Neutrophil (primary cell): ENCODE measurements at regions not wholly inside any gene's neighbourhood (a gene's known extent, or its start where the extent isn't known, plus 50 kb on each side); places are given as distances from the start of the nearest gene placed in this dataset.

ENCODE experiments used
- H3K27ac ChIP-seq: fragments of 200-600 bp; sonication (generic); 2 replicates; pipeline ENCODE4 v1.5.1; 2016; ENCODE audit warnings: mild to moderate bottlenecking, moderate library complexity
- H3K27me3 ChIP-seq: fragments of 200-600 bp; sonication (generic); 2 replicates; pipeline ENCODE4 v1.6.0; 2016; ENCODE audit warnings: mild to moderate bottlenecking
- H3K36me3 ChIP-seq: fragments of 200-600 bp; sonication (generic); 2 replicates; pipeline ENCODE4 v1.5.1; 2017
- H3K4me1 ChIP-seq, 2 experiments: fragments of 200-600 bp in 1 of 2; sonication (generic) in 1 of 2; 1 replicate in 1 of 2; 2 replicates in 1 of 2; pipeline versions ENCODE4 v1.5.1 to v1.6.1; 2013 to 2016; ENCODE audit warnings: low read depth in 1 of 2, low read length in 1 of 2, mild to moderate bottlenecking in 1 of 2, moderate library complexity in 1 of 2; ENCODE audit not compliant: control insufficient read depth in 1 of 2, insufficient read depth in 1 of 2
- H3K4me3 ChIP-seq, 2 experiments: fragments of 200-600 bp in 1 of 2; sonication (generic) in 1 of 2; 1 replicate in 1 of 2; 2 replicates in 1 of 2; pipeline ENCODE4 v1.5.1; 2013 to 2016; ENCODE audit warnings: low read depth in 1 of 2, low read length in 1 of 2, mild to moderate bottlenecking in 1 of 2, moderate library complexity in 1 of 2
- H3K9me3 ChIP-seq: fragments of 200-600 bp; sonication (generic); 2 replicates; pipeline ENCODE4 v1.5.1; 2016
- CTCF ChIP-seq: fragments of 200-600 bp; sonication (generic); IDR thresholded peaks from 2 replicates; pipeline ENCODE4 v1.5.1; 2016; ENCODE audit warnings: antibody characterized with exemption

GRCh38 chr1:89454845-89455521 is 69.6 kb upstream of the LRRC8B start:
- no peak for TF ChIP-seq CTCF
- Histone ChIP-seq H3K9me3 (no peaks in the 10 kb centered on the region), H3K4me3 (no peak overlapping the region), H3K4me1 (no peaks in the 10 kb centered on the region), H3K27ac (no peak overlapping the region), H3K36me3 (no peaks in the 10 kb centered on the region), H3K27me3 (no peaks in the 10 kb centered on the region)

GRCh38 chr1:89457046-89457445 is 67.6 kb upstream of the LRRC8B start:
- TF ChIP-seq CTCF = no peak
- no peaks in the 10 kb centered on the region for H3K36me3 ChIP-seq
- H3K27ac ChIP-seq = no peak overlapping the region
- no peaks in the 10 kb centered on the region for H3K9me3 ChIP-seq
- no peaks in the 10 kb centered on the region for H3K4me1 ChIP-seq
- H3K27me3 ChIP-seq = no peaks in the 10 kb centered on the region
- H3K4me3 ChIP-seq = no peak overlapping the region

GRCh38 chr1:89459081-89459480 is 65.5 kb upstream of the LRRC8B start:
- Histone ChIP-seq H3K27ac (no peak overlapping the region), H3K4me3 (no peak overlapping the region), H3K36me3 (no peaks in the 10 kb centered on the region), H3K27me3 (peaks cover 11% of the 10 kb centered on the region), H3K9me3 (no peaks in the 10 kb centered on the region), H3K4me1 (no peaks in the 10 kb centered on the region)
- TF ChIP-seq CTCF = no peak

- Histone ChIP-seq H3K27ac (no peak overlapping the region), H3K9me3 (no peaks in the 10 kb centered on the region), H3K27me3 (peaks cover 15% of the 10 kb centered on the region), H3K36me3 (no peaks in the 10 kb centered on the region), H3K4me3 (no peak overlapping the region), H3K4me1 (no peaks in the 10 kb centered on the region)
- no peak for TF ChIP-seq CTCF
Observed at GRCh38 chr1:89460325-89460724, 64.3 kb upstream of the LRRC8B start.

GRCh38 chr1:89462250-89462649 is 62.4 kb upstream of the LRRC8B start:
- Histone ChIP-seq H3K4me1 (peaks cover 11 to 13% of the 10 kb centered on the region in 2 experiments), H3K27me3 (peaks cover 16% of the 10 kb centered on the region), H3K4me3 (no peak overlapping the region), H3K9me3 (no peaks in the 10 kb centered on the region), H3K27ac (no peak overlapping the region), H3K36me3 (no peaks in the 10 kb centered on the region)
- no peak for TF ChIP-seq CTCF
